ENCODE measurements at regions not wholly inside any gene's neighbourhood (a gene's known extent, or its start where the extent isn't known, plus 50 kb on each side); places are given as distances from the start of the nearest gene placed in this dataset.

GRCh38 chr2:221309892-221310583, 262.1 kb downstream of the EPHA4 start:
- H3K4me3 Mint-ChIP-seq, result no peak overlapping the region
- H3K27me3 Mint-ChIP-seq (ENCODE audit: low read depth), result peaks cover 2% of the 10 kb centered on the region
- intact Hi-C loops (cut with micrococcal nuclease), result no loop called here
- peaks cover 9% of the 10 kb centered on the region for H3K4me1 Mint-ChIP-seq (ENCODE audit: low read depth)
- CTCF ChIA-PET, result no interaction called here
- H3K36me3 Mint-ChIP-seq (ENCODE audit: low read depth), result no peaks in the 10 kb centered on the region
- H3K9me3 Mint-ChIP-seq, result no peaks in the 10 kb centered on the region
- no peak overlapping the region for H3K27ac Mint-ChIP-seq
- no peak for DNase-seq

- DNase-seq, result no peak
- intact Hi-C loops (cut with micrococcal nuclease), result no loop called here
- H3K36me3 Mint-ChIP-seq (ENCODE audit: low read depth), result no peaks in the 10 kb centered on the region
- no peak overlapping the region for H3K27ac Mint-ChIP-seq
- CTCF ChIA-PET, result no interaction called here
- H3K4me1 Mint-ChIP-seq (ENCODE audit: low read depth), result peaks cover 9% of the 10 kb centered on the region
- H3K9me3 Mint-ChIP-seq, result no peaks in the 10 kb centered on the region
- H3K27me3 Mint-ChIP-seq (ENCODE audit: low read depth), result peaks cover 2% of the 10 kb centered on the region
- H3K4me3 Mint-ChIP-seq, result no peak overlapping the region
Measured at GRCh38 chr2:221310730-221311129, 261.4 kb downstream of the EPHA4 start.

GRCh38 chr2:221312634-221313033, 259.5 kb downstream of the EPHA4 start:
- Mint-ChIP-seq H3K27ac (no peak overlapping the region), H3K4me1 (ENCODE audit: low read depth) (peaks cover 9% of the 10 kb centered on the region), H3K27me3 (ENCODE audit: low read depth) (peaks cover 2% of the 10 kb centered on the region), H3K36me3 (ENCODE audit: low read depth) (no peaks in the 10 kb centered on the region), H3K9me3 (no peaks in the 10 kb centered on the region), H3K4me3 (no peak overlapping the region)
- intact Hi-C loops (cut with micrococcal nuclease), result no loop called here
- CTCF ChIA-PET, result no interaction called here
- DNase-seq, result no peak

GRCh38 chr2:221314786-221315185, 257.3 kb downstream of the EPHA4 start:
- DNase-seq, result no peak
- CTCF ChIA-PET, result no interaction called here
- Mint-ChIP-seq H3K4me3 (no peak overlapping the region), H3K4me1 (ENCODE audit: low read depth) (peaks cover 9% of the 10 kb centered on the region), H3K36me3 (ENCODE audit: low read depth) (no peaks in the 10 kb centered on the region), H3K27ac (no peak overlapping the region), H3K9me3 (no peaks in the 10 kb centered on the region), H3K27me3 (ENCODE audit: low read depth) (peaks cover 7% of the 10 kb centered on the region)
- intact Hi-C loops (cut with micrococcal nuclease), result no loop called here

- Mint-ChIP-seq H3K27me3 (ENCODE audit: low read depth) (peaks cover 7% of the 10 kb centered on the region), H3K4me1 (ENCODE audit: low read depth) (peaks cover 1% of the 10 kb centered on the region), H3K4me3 (no peak overlapping the region), H3K9me3 (no peaks in the 10 kb centered on the region), H3K27ac (no peak overlapping the region), H3K36me3 (ENCODE audit: low read depth) (no peaks in the 10 kb centered on the region)
- intact Hi-C loops (cut with micrococcal nuclease), result no loop called here
- CTCF ChIA-PET, result no interaction called here
- no peak for DNase-seq
Measured at GRCh38 chr2:221318376-221319130, 253.6 kb downstream of the EPHA4 start.

- CTCF ChIA-PET, result no interaction called here
- no peak for DNase-seq
- H3K27me3 Mint-ChIP-seq (ENCODE audit: low read depth), result peaks cover 7% of the 10 kb centered on the region
- H3K4me3 Mint-ChIP-seq, result no peak overlapping the region
- no peaks in the 10 kb centered on the region for H3K4me1 Mint-ChIP-seq (ENCODE audit: low read depth)
- intact Hi-C loops (cut with micrococcal nuclease), result no loop called here
- H3K36me3 Mint-ChIP-seq (ENCODE audit: low read depth), result no peaks in the 10 kb centered on the region
- H3K27ac Mint-ChIP-seq, result no peak overlapping the region
- no peaks in the 10 kb centered on the region for H3K9me3 Mint-ChIP-seq
Measured at GRCh38 chr2:221322741-221323140, 249.4 kb downstream of the EPHA4 start.

- CTCF ChIA-PET, result interaction anchor here (0.6 kb wide), 1 partner anchor 84 kb away, joined by 4 read pairs; no protein-coding TSS in a partner anchor
- Mint-ChIP-seq H3K9me3 (no peaks in the 10 kb centered on the region), H3K36me3 (ENCODE audit: low read depth) (no peaks in the 10 kb centered on the region), H3K27ac (no peak overlapping the region), H3K4me1 (ENCODE audit: low read depth) (no peaks in the 10 kb centered on the region), H3K27me3 (ENCODE audit: low read depth) (peaks cover 7% of the 10 kb centered on the region), H3K4me3 (no peak overlapping the region)
- intact Hi-C loops (cut with micrococcal nuclease), result no loop called here
- DNase-seq, result no peak
Measured at GRCh38 chr2:221323513-221323912, 248.6 kb downstream of the EPHA4 start.

- Mint-ChIP-seq H3K36me3 (ENCODE audit: low read depth) (no peaks in the 10 kb centered on the region), H3K27me3 (ENCODE audit: low read depth) (no peaks in the 10 kb centered on the region), H3K4me3 (no peak overlapping the region), H3K4me1 (ENCODE audit: low read depth) (no peaks in the 10 kb centered on the region), H3K27ac (no peak overlapping the region), H3K9me3 (peaks cover 2% of the 10 kb centered on the region)
- no peak for DNase-seq
- intact Hi-C loops (cut with micrococcal nuclease), result no loop called here
- CTCF ChIA-PET, result no interaction called here
Measured at GRCh38 chr2:221330436-221330835, 241.7 kb downstream of the EPHA4 start.

- H3K27me3 Mint-ChIP-seq (ENCODE audit: low read depth), result no peaks in the 10 kb centered on the region
- no peak overlapping the region for H3K4me3 Mint-ChIP-seq
- intact Hi-C loops (cut with micrococcal nuclease), result no loop called here
- CTCF ChIA-PET, result no interaction called here
- no peak overlapping the region for H3K27ac Mint-ChIP-seq
- no peaks in the 10 kb centered on the region for H3K36me3 Mint-ChIP-seq (ENCODE audit: low read depth)
- peaks cover 2% of the 10 kb centered on the region for H3K9me3 Mint-ChIP-seq
- H3K4me1 Mint-ChIP-seq (ENCODE audit: low read depth), result no peaks in the 10 kb centered on the region
- DNase-seq, result no peak
Measured at GRCh38 chr2:221334481-221335218, 237.5 kb downstream of the EPHA4 start.

- Mint-ChIP-seq H3K4me1 (ENCODE audit: low read depth) (no peaks in the 10 kb centered on the region), H3K27me3 (ENCODE audit: low read depth) (no peaks in the 10 kb centered on the region), H3K36me3 (ENCODE audit: low read depth) (no peaks in the 10 kb centered on the region), H3K4me3 (no peak overlapping the region), H3K9me3 (peaks cover 2% of the 10 kb centered on the region), H3K27ac (no peak overlapping the region)
- CTCF ChIA-PET, result no interaction called here
- intact Hi-C loops (cut with micrococcal nuclease), result no loop called here
- no peak for DNase-seq
Measured at GRCh38 chr2:221335219-221335752, 236.8 kb downstream of the EPHA4 start.

GRCh38 chr2:221336967-221337366, 235.1 kb downstream of the EPHA4 start:
- Mint-ChIP-seq H3K36me3 (ENCODE audit: low read depth) (no peaks in the 10 kb centered on the region), H3K4me1 (ENCODE audit: low read depth) (no peaks in the 10 kb centered on the region), H3K4me3 (no peak overlapping the region), H3K27ac (no peak overlapping the region), H3K9me3 (no peaks in the 10 kb centered on the region), H3K27me3 (ENCODE audit: low read depth) (peaks cover 4% of the 10 kb centered on the region)
- CTCF ChIA-PET, result no interaction called here
- no peak for DNase-seq
- intact Hi-C loops (cut with micrococcal nuclease), result no loop called here

- CTCF ChIA-PET, result no interaction called here
- intact Hi-C loops (cut with micrococcal nuclease), result no loop called here
- Mint-ChIP-seq H3K9me3 (no peaks in the 10 kb centered on the region), H3K36me3 (ENCODE audit: low read depth) (no peaks in the 10 kb centered on the region), H3K4me3 (no peak overlapping the region), H3K27me3 (ENCODE audit: low read depth) (peaks cover 4% of the 10 kb centered on the region), H3K27ac (no peak overlapping the region), H3K4me1 (ENCODE audit: low read depth) (no peaks in the 10 kb centered on the region)
- DNase-seq, result no peak
Measured at GRCh38 chr2:221337957-221338685, 234.0 kb downstream of the EPHA4 start.

Data from activated naive CD4-positive, alpha-beta T cell treated with anti-CD3 and anti-CD28 coated beads for 36 hours (primary cell).